ENCODE measurements at regions not wholly inside any gene's neighbourhood (a gene's known extent, or its start where the extent isn't known, plus 50 kb on each side); places are given as distances from the start of the nearest gene placed in this dataset.

GRCh38 chr11:24421766-24422165 is 75.1 kb upstream of the LUZP2 start:
- Mint-ChIP-seq H3K9me3 (no peaks in the 10 kb centered on the region), H3K4me1 (no peaks in the 10 kb centered on the region), H3K36me3 (ENCODE audit: low read depth) (no peaks in the 10 kb centered on the region), H3K27ac (no peak overlapping the region), H3K4me3 (no peak overlapping the region), H3K27me3 (no peaks in the 10 kb centered on the region)
- intact Hi-C loops (cut with micrococcal nuclease), result no loop called here
- no peak for DNase-seq

- H3K36me3 Mint-ChIP-seq (ENCODE audit: low read depth), result no peaks in the 10 kb centered on the region
- H3K27ac Mint-ChIP-seq, result no peak overlapping the region
- no peak overlapping the region for H3K4me3 Mint-ChIP-seq
- no peaks in the 10 kb centered on the region for H3K27me3 Mint-ChIP-seq
- no peak for DNase-seq
- no peaks in the 10 kb centered on the region for H3K9me3 Mint-ChIP-seq
- intact Hi-C loops (cut with micrococcal nuclease), result no loop called here
- H3K4me1 Mint-ChIP-seq, result no peaks in the 10 kb centered on the region
Observed at GRCh38 chr11:24422376-24422775, 74.5 kb upstream of the LUZP2 start.

DNA sequence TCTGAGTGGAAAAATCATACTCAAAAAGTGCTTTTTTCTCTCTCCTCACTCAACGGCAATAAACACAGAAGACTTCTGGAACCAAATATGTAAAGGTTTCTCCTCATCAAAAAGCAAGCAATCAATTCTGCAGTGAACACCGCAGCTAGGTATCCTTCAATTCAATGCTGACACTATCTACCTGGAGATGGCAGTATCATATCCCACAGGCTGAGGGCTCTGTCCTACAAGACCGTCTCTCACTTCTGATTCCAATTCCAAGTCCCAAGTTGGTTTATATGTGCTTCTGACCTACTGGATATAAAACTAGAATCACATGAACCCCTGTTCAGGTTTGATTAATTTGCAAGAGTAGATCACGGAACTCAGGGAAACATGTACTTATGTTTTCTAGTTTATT is 59.7 kb upstream of the LUZP2 start:
- Mint-ChIP-seq H3K9me3 (peaks cover 3% of the 10 kb centered on the region), H3K4me1 (no peaks in the 10 kb centered on the region), H3K27me3 (no peaks in the 10 kb centered on the region), H3K4me3 (no peak overlapping the region), H3K27ac (no peak overlapping the region), H3K36me3 (ENCODE audit: low read depth) (no peaks in the 10 kb centered on the region)
- intact Hi-C loops (cut with micrococcal nuclease), result no loop called here
- DNase-seq, result no peak
